ENCODE measurements at regions not wholly inside any gene's neighbourhood (a gene's known extent, or its start where the extent isn't known, plus 50 kb on each side); places are given as distances from the start of the nearest gene placed in this dataset.

DNA sequence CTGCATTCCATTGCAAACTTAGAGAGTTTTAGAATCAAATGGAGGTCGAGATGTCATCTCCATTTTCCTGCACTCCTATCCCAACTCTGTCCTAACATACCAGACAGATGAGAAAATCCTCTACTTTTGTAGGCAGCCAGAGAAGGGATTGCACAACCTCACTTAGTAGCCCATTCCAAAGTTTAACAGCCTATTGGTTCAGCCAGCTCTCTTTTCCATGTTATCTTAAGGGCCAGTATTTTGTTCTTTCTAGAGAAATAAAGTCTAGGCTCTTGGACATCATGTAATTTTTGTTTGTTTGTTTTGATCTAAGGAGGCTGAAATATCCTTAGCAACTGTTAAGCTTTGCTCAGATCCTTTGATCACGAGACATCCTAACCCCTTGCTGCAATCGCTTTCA is 173.0 kb downstream of the COX18 start:
- Histone ChIP-seq H3K36me3 (ENCODE audit: control insufficient read depth in 2 of 2, extremely low read depth in 1 of 2, insufficient read depth in 2 of 2, low read length in 2 of 2) (no peaks in the 10 kb centered on the region), H3K9ac (replicated peaks; ENCODE audit: extremely low read depth, insufficient read depth, low read length) (no peak overlapping the region), H3K27ac (ENCODE audit: insufficient read depth, low read depth, low read length) (no peak overlapping the region), H3K79me2 (ENCODE audit: control insufficient read depth, insufficient read depth, low read length) (no peaks in the 10 kb centered on the region), H4K20me1 (replicated peaks; ENCODE audit: control insufficient read depth, extremely low read depth, insufficient read depth, low read length) (no peaks in the 10 kb centered on the region), H3K4me3 (replicated peaks in 1 of 3; ENCODE audit: insufficient read depth in 1 of 3, low read depth in 1 of 3, low read length in 3 of 3) (no peak overlapping the region), H3K4me2 (ENCODE audit: insufficient read depth, low read length) (no peak overlapping the region), H3K9me1 (replicated peaks; ENCODE audit: control insufficient read depth, extremely low read depth, insufficient read depth, low read length) (no peaks in the 10 kb centered on the region), H3K27me3 (ENCODE audit: control insufficient read depth in 2 of 2, insufficient read depth in 2 of 2, low read length in 2 of 2) (no peaks in the 10 kb centered on the region), H2AFZ (ENCODE audit: low read depth, low read length) (no peak overlapping the region), H3K9me3 (replicated peaks; ENCODE audit: control insufficient read depth, insufficient read depth, low read length) (no peaks in the 10 kb centered on the region), H3K4me1 (ENCODE audit: control insufficient read depth, extremely low read depth, insufficient read depth, low read length) (no peaks in the 10 kb centered on the region)
- DNase-seq (ENCODE audit: low read depth, low spot score) (no peak), FAIRE-seq (no peak)
- dilution Hi-C loops (cut with MboI; ENCODE audit: extremely low pct_ligation_motif_present, low sequenced_read_pairs) (no loop called here), intact Hi-C loops (cut with micrococcal nuclease) (no loop called here)
- ChIA-PET POLR2A (no interaction called here), CTCF (no interaction called here)
- no TSS peak for BruUV-seq (replicated peaks)
- TF ChIP-seq POLR2AphosphoS5 (IDR thresholded peaks at IDR 0.05; ENCODE audit: insufficient read depth, low read depth, low read length) (no peak), CTCF (IDR thresholded peaks at IDR 0.05; ENCODE audit: extremely low read depth in 1 of 2, insufficient read depth in 1 of 2, low read depth in 1 of 2, low read length in 2 of 2) (no peak)

- CTCF ChIA-PET, result no interaction called here
- intact Hi-C loops (cut with micrococcal nuclease), result no loop called here
- no peak for FAIRE-seq
Observed at GRCh38 chr4:72895408-72895807, 174.1 kb downstream of the COX18 start.

More at GRCh38 chr4:72895408-72895807, 174.1 kb downstream of the COX18 start:
- Histone ChIP-seq H4K20me1 (replicated peaks; ENCODE audit: control insufficient read depth, extremely low read depth, insufficient read depth, low read length) (no peaks in the 10 kb centered on the region), H3K9me1 (replicated peaks; ENCODE audit: control insufficient read depth, extremely low read depth, insufficient read depth, low read length) (no peaks in the 10 kb centered on the region), H3K27ac (ENCODE audit: insufficient read depth, low read depth, low read length) (no peak overlapping the region), H3K9me3 (replicated peaks; ENCODE audit: control insufficient read depth, insufficient read depth, low read length) (no peaks in the 10 kb centered on the region), H3K4me1 (ENCODE audit: control insufficient read depth, extremely low read depth, insufficient read depth, low read length) (no peaks in the 10 kb centered on the region), H3K9ac (replicated peaks; ENCODE audit: extremely low read depth, insufficient read depth, low read length) (no peak overlapping the region), H3K36me3 (ENCODE audit: control insufficient read depth in 2 of 2, extremely low read depth in 1 of 2, insufficient read depth in 2 of 2, low read length in 2 of 2) (no peaks in the 10 kb centered on the region), H2AFZ (ENCODE audit: low read depth, low read length) (no peak overlapping the region), H3K27me3 (ENCODE audit: control insufficient read depth in 2 of 2, insufficient read depth in 2 of 2, low read length in 2 of 2) (no peaks in the 10 kb centered on the region), H3K4me3 (replicated peaks in 1 of 3; ENCODE audit: insufficient read depth in 1 of 3, low read depth in 1 of 3, low read length in 3 of 3) (no peak overlapping the region), H3K4me2 (ENCODE audit: insufficient read depth, low read length) (no peak overlapping the region), H3K79me2 (ENCODE audit: control insufficient read depth, insufficient read depth, low read length) (no peaks in the 10 kb centered on the region)
- dilution Hi-C loops (cut with MboI; ENCODE audit: extremely low pct_ligation_motif_present, low sequenced_read_pairs), result no loop called here
- POLR2A ChIA-PET, result no interaction called here
- TF ChIP-seq JUN (IDR thresholded peaks at IDR 0.05; ENCODE audit: borderline replicate concordance, insufficient read depth, insufficient read length, low read depth), result no peak
- TF ChIP-seq POLR2A (IDR thresholded peaks at IDR 0.05; ENCODE audit: low read depth, low read length), result no peak
- DNase-seq (ENCODE audit: low read depth, low spot score), result no peak
- BruUV-seq (replicated peaks), result no TSS peak
